Neural cell (in vitro differentiated cells): ENCODE measurements at regions not wholly inside any gene's neighbourhood (a gene's known extent, or its start where the extent isn't known, plus 50 kb on each side); places are given as distances from the start of the nearest gene placed in this dataset.

Experiments used
- H2AFZ ChIP-seq: fragments of 200-600, 300-800 bp; sonication (generic), shearing (Covaris generic); 2 replicates; pipeline ENCODE4 v1.6.0; 2014; ENCODE audit warnings: low read depth, mild to moderate bottlenecking, antibody characterized with exemption, low read length, moderate library complexity
- H3F3A ChIP-seq: fragments of 200-600 bp; shearing (Covaris generic); 2 replicates; pipeline ENCODE4 v1.6.1; 2016; ENCODE audit warnings: mild to moderate bottlenecking, moderate library complexity, mixed read lengths, antibody characterized with exemption, low read length; ENCODE audit not compliant: insufficient read depth, poor library complexity, severe bottlenecking
- H3K27ac ChIP-seq: fragments of 200-600, 300-800 bp; sonication (generic), shearing (Covaris generic); 2 replicates; pipeline ENCODE4 v1.5.1; 2014; ENCODE audit warnings: mild to moderate bottlenecking, low read length, moderate library complexity
- H3K27me3 ChIP-seq: fragments of 300-800, 200-600 bp; sonication (generic), shearing (Covaris generic); 2 replicates; pipeline ENCODE4 v1.6.0; 2014; ENCODE audit warnings: mild to moderate bottlenecking, low read depth, low read length, moderate library complexity; ENCODE audit not compliant: insufficient read depth
- H3K36me3 ChIP-seq: fragments of 300-800, 200-600 bp; sonication (generic), shearing (Covaris generic); 2 replicates; pipeline ENCODE4 v1.5.1; 2014; ENCODE audit warnings: mild to moderate bottlenecking, antibody characterized with exemption, low read length, moderate library complexity; ENCODE audit not compliant: insufficient read depth
- H3K4me2 ChIP-seq: fragments of 300-800, 200-600 bp; sonication (generic), shearing (Covaris generic); 2 replicates; pipeline ENCODE4 v1.6.0; 2014; ENCODE audit warnings: mild to moderate bottlenecking, low read length
- H3K4me3 ChIP-seq: fragments of 300-800, 200-600 bp; sonication (generic), shearing (Covaris generic); 2 replicates; pipeline ENCODE4 v1.5.1; 2014; ENCODE audit warnings: mild to moderate bottlenecking, low read length, moderate library complexity
- H3K79me2 ChIP-seq: fragments of 200-600 bp; shearing (Covaris generic); replicated peaks from 2 replicates; pipeline ENCODE4 v1.6.0; 2014; ENCODE audit warnings: mild to moderate bottlenecking, low read length, moderate library complexity; ENCODE audit not compliant: insufficient read depth
- H3K9ac ChIP-seq: fragments of 300-800, 200-600 bp; sonication (generic), shearing (Covaris generic); 2 replicates; pipeline ENCODE4 v1.6.1; 2016; ENCODE audit warnings: mild to moderate bottlenecking, low read length, mixed read lengths
- H3K9me2 ChIP-seq: fragments of 200-600 bp; shearing (Covaris generic); 2 replicates; pipeline ENCODE4 v1.6.1; 2016; ENCODE audit warnings: mild to moderate bottlenecking, low read length, mixed read lengths; ENCODE audit not compliant: insufficient read depth
- H3K9me3 ChIP-seq: fragments of 200-600, 300-800 bp; sonication (generic), shearing (Covaris generic); 2 replicates; pipeline ENCODE4 v1.6.1; 2016; ENCODE audit warnings: mild to moderate bottlenecking, mixed run types, low read length, moderate library complexity, mixed read lengths
- H4K20me1 ChIP-seq: fragments of 200-600 bp; shearing (Covaris generic); 2 replicates; pipeline ENCODE4 v1.6.1; 2016; ENCODE audit warnings: mild to moderate bottlenecking, mixed run types; ENCODE audit not compliant: insufficient read depth
- CTCF ChIP-seq: fragments of 450-650 bp; IDR thresholded peaks from 2 replicates; pipeline ENCODE4 v1.5.1; 2014; ENCODE audit warnings: antibody characterized with exemption, mild to moderate bottlenecking, moderate library complexity; ENCODE audit not compliant: poor library complexity, severe bottlenecking
- EP300 ChIP-seq: fragments of 450-650 bp; conservative IDR thresholded peaks from 2 replicates; pipeline ENCODE4 v1.6.1; 2014; ENCODE audit warnings: antibody characterized with exemption, mild to moderate bottlenecking, moderate library complexity; ENCODE audit not compliant: poor library complexity, severe bottlenecking
- EZH2 ChIP-seq: fragments of 200-600, 300-800 bp; shearing (Covaris generic), sonication (generic); IDR thresholded peaks from 2 replicates; pipeline ENCODE4 v1.6.1; 2014; ENCODE audit warnings: antibody characterized with exemption, low read length, borderline replicate concordance, mild to moderate bottlenecking; ENCODE audit not compliant: insufficient read depth, poor library complexity, severe bottlenecking
- MXI1 ChIP-seq: fragments of 450-650 bp; conservative IDR thresholded peaks from 2 replicates; pipeline ENCODE4 v1.6.1; 2014; ENCODE audit warnings: antibody characterized with exemption, mild to moderate bottlenecking; ENCODE audit not compliant: poor library complexity, severe bottlenecking
- POLR2AphosphoS5 ChIP-seq: IDR thresholded peaks from 2 replicates; pipeline ENCODE4 v1.6.1; 2012
- RAD21 ChIP-seq: fragments of 450-650 bp; conservative IDR thresholded peaks from 2 replicates; pipeline ENCODE4 v1.6.1; 2014; ENCODE audit warnings: antibody characterized with exemption, mild to moderate bottlenecking, moderate library complexity
- SMC3 ChIP-seq: fragments of 450-650 bp; conservative IDR thresholded peaks from 2 replicates; pipeline ENCODE4 v1.6.1; 2014; ENCODE audit warnings: antibody characterized with exemption, mild to moderate bottlenecking, moderate library complexity; ENCODE audit not compliant: poor library complexity
- TAF1 ChIP-seq: IDR thresholded peaks from 2 replicates; pipeline ENCODE4 v1.6.1; 2012; ENCODE audit warnings: low read depth
- TF ChIP-seq, protein P1 (sequence below): IDR thresholded peaks from 2 replicates; pipeline ENCODE4 v1.6.1; 2012; ENCODE audit warnings: borderline replicate concordance

GRCh38 chr20:39328347-39328746, 366.2 kb downstream of the DHX35 start:
- Histone ChIP-seq H3K36me3 (no peaks in the 10 kb centered on the region), H3K27me3 (no peaks in the 10 kb centered on the region), H3K9ac (no peak overlapping the region), H3F3A (no peaks in the 10 kb centered on the region), H2AFZ (no peak overlapping the region), H3K9me3 (no peaks in the 10 kb centered on the region), H4K20me1 (no peaks in the 10 kb centered on the region), H3K79me2 (no peaks in the 10 kb centered on the region), H3K4me2 (no peak overlapping the region), H3K27ac (no peak overlapping the region), H3K9me2 (no peaks in the 10 kb centered on the region), H3K4me3 (no peak overlapping the region)
- TF ChIP-seq RAD21 (no peak), CTCF (no peak), SMC3 (no peak), POLR2AphosphoS5 (no peak), EZH2 (no peak), MXI1 (no peak), TAF1 (no peak), EP300 (no peak)
- TF ChIP-seq, protein P1, sequence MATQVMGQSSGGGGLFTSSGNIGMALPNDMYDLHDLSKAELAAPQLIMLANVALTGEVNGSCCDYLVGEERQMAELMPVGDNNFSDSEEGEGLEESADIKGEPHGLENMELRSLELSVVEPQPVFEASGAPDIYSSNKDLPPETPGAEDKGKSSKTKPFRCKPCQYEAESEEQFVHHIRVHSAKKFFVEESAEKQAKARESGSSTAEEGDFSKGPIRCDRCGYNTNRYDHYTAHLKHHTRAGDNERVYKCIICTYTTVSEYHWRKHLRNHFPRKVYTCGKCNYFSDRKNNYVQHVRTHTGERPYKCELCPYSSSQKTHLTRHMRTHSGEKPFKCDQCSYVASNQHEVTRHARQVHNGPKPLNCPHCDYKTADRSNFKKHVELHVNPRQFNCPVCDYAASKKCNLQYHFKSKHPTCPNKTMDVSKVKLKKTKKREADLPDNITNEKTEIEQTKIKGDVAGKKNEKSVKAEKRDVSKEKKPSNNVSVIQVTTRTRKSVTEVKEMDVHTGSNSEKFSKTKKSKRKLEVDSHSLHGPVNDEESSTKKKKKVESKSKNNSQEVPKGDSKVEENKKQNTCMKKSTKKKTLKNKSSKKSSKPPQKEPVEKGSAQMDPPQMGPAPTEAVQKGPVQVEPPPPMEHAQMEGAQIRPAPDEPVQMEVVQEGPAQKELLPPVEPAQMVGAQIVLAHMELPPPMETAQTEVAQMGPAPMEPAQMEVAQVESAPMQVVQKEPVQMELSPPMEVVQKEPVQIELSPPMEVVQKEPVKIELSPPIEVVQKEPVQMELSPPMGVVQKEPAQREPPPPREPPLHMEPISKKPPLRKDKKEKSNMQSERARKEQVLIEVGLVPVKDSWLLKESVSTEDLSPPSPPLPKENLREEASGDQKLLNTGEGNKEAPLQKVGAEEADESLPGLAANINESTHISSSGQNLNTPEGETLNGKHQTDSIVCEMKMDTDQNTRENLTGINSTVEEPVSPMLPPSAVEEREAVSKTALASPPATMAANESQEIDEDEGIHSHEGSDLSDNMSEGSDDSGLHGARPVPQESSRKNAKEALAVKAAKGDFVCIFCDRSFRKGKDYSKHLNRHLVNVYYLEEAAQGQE: no peak

DNA sequence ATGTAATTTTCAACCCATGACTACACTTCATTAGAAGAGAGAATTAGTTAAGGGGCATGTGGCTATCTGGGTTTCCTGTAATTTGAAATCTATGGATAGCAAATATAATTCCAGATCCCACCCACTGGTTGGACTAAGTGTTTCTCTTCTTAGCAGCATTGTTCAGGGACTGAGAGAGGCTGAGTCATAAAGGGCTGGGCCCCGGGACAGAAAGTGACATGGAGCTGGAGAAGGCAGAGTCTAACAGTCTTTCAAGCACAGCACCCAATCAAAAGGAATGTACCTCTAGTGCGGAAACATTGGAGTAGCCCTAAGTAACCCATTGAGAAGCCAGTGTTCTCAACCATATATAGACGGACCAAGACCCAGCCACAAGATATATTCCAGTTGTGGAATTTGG, 363.9 kb downstream of the DHX35 start:
- Histone ChIP-seq H3K27ac (no peak overlapping the region), H3F3A (no peaks in the 10 kb centered on the region), H2AFZ (no peak overlapping the region), H3K4me3 (no peak overlapping the region), H3K9me2 (no peaks in the 10 kb centered on the region), H3K9me3 (no peaks in the 10 kb centered on the region), H3K36me3 (no peaks in the 10 kb centered on the region), H3K4me2 (no peak overlapping the region), H4K20me1 (no peaks in the 10 kb centered on the region), H3K9ac (no peak overlapping the region), H3K27me3 (no peaks in the 10 kb centered on the region), H3K79me2 (no peaks in the 10 kb centered on the region)
- TF ChIP-seq CTCF: no peak
- TF ChIP-seq TAF1: no peak
- TF ChIP-seq SMC3: no peak
- TF ChIP-seq, protein P1: no peak
- TF ChIP-seq EZH2: no peak
- no peak for TF ChIP-seq MXI1
- no peak for TF ChIP-seq POLR2AphosphoS5
- TF ChIP-seq EP300: no peak
- no peak for TF ChIP-seq RAD21
